ENCODE measurements at regions not wholly inside any gene's neighbourhood (a gene's known extent, or its start where the extent isn't known, plus 50 kb on each side); places are given as distances from the start of the nearest gene placed in this dataset.
A peak's percentile ranks its signal among the peaks of the same experiment; 100 is the strongest.

DNA sequence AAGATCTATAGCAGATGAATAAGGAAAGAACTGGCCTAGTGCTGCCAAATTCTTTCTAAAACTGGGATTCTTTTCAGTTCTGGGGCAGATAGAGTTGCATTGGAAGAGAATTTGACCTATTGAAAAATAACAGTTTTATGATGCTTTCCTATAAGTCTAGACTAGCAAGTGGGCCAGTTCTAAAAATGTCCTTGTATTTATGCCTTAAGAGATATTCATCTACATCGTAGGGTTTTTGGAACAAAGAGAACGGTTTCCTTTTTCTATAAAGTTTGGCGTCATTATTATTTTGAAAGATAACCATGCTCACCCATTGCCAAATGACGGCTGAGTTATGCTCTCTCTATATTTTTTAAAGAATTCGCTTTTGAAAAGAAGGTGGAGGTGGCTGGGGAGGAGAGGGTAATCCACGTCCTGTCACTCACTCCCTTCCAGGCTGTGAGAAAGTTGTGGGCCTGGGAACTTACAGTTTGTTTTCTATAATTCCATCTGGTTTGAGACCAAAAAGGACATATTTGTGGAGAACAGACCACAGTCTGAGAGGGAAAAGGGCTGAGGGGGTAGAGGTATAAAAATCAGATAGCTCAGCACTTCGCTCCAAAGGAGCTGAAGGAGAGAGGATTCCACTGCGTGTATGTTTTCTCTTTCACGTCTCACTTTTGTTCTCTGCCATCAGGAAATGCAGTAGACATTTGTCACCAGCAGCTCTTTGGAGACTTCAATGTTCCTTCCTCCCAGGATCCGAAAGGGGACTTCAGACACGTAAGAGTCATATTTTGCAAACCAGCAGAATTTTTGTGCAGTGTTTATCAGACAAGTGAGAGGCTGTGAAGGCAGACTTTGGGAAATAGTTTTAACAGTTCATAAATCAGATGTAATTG is 281.9 kb upstream of the FN1 start:
- Histone ChIP-seq H3K27ac (ENCODE audit: extremely low read length, insufficient read depth, low read length) (no peak overlapping the region), H3K4me3 (replicated peaks in 1 of 3; ENCODE audit: insufficient read depth in 1 of 3, low read depth in 2 of 3, low read length in 3 of 3) (no peak overlapping the region), H2AFZ (ENCODE audit: low read length) (peak overlapping the region; percentile 58), H3K79me2 (ENCODE audit: insufficient read depth, low read length) (no peaks in the 10 kb centered on the region), H3K9ac (ENCODE audit: insufficient read depth, low read depth, low read length) (no peak overlapping the region), H3K4me2 (ENCODE audit: low read depth, low read length) (no peak overlapping the region), H3K27me3 (ENCODE audit: control insufficient read depth in 1 of 2, insufficient read depth in 2 of 2, low read length in 2 of 2) (no peaks in the 10 kb centered on the region), H3K9me3 (ENCODE audit: low read length) (no peaks in the 10 kb centered on the region), H3K36me3 (replicated peaks in 1 of 2; ENCODE audit: control insufficient read depth in 1 of 2, insufficient read depth in 2 of 2, low read length in 2 of 2) (no peaks in the 10 kb centered on the region), H3K4me1 (ENCODE audit: insufficient read depth, low read length) (peaks cover 26% of the 10 kb centered on the region), H4K20me1 (ENCODE audit: insufficient read depth, low read length) (no peaks in the 10 kb centered on the region)
- ChIA-PET CTCF (ENCODE audit: low intra/inter-chr PET ratio, low total read pairs) (no interaction called here), POLR2A (no interaction called here)
- BruUV-seq (replicated peaks) = no TSS peak
- WGBS (ENCODE audit: low lambda C conversion rate) = 97% methylated on average over 11 of the region's 11 CpGs
- intact Hi-C loops (cut with micrococcal nuclease; ENCODE audit: unreplicated experiment) = no loop called here
- FAIRE-seq = no peak
- in situ Hi-C loops (cut with HindIII; ENCODE audit: extremely low pct_ligation_motif_present, low pct_unique_long_range_greater_than_20kb) = no loop called here
- no peak for TF ChIP-seq ZNF737 (CRISPR knock-in tag; IDR thresholded peaks at IDR 0.05; ENCODE audit: borderline replicate concordance)
- TF ChIP-seq, protein P1, sequence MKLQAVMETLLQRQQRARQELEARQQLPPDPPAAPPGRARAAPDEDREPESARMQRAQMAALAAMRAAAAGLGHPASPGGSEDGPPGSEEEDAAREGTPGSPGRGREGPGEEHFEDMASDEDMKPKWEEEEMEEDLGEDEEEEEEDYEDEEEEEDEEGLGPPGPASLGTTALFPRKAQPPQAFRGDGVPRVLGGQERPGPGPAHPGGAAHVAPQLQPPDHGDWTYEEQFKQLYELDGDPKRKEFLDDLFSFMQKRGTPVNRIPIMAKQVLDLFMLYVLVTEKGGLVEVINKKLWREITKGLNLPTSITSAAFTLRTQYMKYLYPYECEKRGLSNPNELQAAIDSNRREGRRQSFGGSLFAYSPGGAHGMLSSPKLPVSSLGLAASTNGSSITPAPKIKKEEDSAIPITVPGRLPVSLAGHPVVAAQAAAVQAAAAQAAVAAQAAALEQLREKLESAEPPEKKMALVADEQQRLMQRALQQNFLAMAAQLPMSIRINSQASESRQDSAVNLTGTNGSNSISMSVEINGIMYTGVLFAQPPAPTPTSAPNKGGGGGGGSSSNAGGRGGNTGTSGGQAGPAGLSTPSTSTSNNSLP (IDR thresholded peaks at IDR 0.05; ENCODE audit: low read depth, low read length) = no peak
- no peak for TF ChIP-seq TFAP4 (IDR thresholded peaks at IDR 0.05; ENCODE audit: borderline replicate concordance, low read depth)
- ATAC-seq = no peak
- DNase-seq (ENCODE audit: low spot score) = no peak

DNA sequence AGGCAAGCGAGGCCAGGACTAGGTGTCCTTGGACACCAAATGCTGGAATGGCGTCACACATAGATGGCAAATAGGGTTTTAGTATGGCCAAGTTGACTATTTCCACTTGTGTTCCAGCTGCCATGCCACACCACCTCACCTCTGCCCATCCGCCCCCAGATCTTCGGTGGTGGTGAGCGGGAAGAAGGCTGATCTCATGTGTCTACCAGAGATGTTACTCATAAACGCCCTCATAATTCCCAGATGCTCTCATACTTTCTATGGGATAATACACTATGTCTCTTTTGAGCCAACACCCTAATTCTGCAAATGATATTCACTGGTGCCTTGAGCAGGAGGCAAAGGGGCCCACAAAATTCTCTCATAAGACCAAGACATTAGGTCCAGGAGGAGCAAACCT is 281.1 kb upstream of the FN1 start:
- Histone ChIP-seq H3K27me3 (ENCODE audit: control insufficient read depth in 1 of 2, insufficient read depth in 2 of 2, low read length in 2 of 2) (no peaks in the 10 kb centered on the region), H3K4me2 (ENCODE audit: low read depth, low read length) (no peak overlapping the region), H3K9me3 (ENCODE audit: low read length) (no peaks in the 10 kb centered on the region), H3K27ac (ENCODE audit: extremely low read length, insufficient read depth, low read length) (no peak overlapping the region), H4K20me1 (ENCODE audit: insufficient read depth, low read length) (no peaks in the 10 kb centered on the region), H3K4me3 (replicated peaks in 1 of 3; ENCODE audit: insufficient read depth in 1 of 3, low read depth in 2 of 3, low read length in 3 of 3) (no peak overlapping the region), H3K36me3 (replicated peaks in 1 of 2; ENCODE audit: control insufficient read depth in 1 of 2, insufficient read depth in 2 of 2, low read length in 2 of 2) (no peaks in the 10 kb centered on the region), H2AFZ (ENCODE audit: low read length) (no peak overlapping the region), H3K9ac (ENCODE audit: insufficient read depth, low read depth, low read length) (no peak overlapping the region), H3K4me1 (ENCODE audit: insufficient read depth, low read length) (peaks cover 33% of the 10 kb centered on the region), H3K79me2 (ENCODE audit: insufficient read depth, low read length) (no peaks in the 10 kb centered on the region)
- ChIA-PET CTCF (ENCODE audit: low intra/inter-chr PET ratio, low total read pairs) (no interaction called here), POLR2A (no interaction called here)
- FAIRE-seq (no peak), ATAC-seq (no peak), DNase-seq (ENCODE audit: low spot score) (no peak)
- intact Hi-C loops (cut with micrococcal nuclease; ENCODE audit: unreplicated experiment) = no loop called here
- 84% methylated on average over 6 of the region's 6 CpGs for WGBS (ENCODE audit: low lambda C conversion rate)
- BruUV-seq (replicated peaks) = no TSS peak
- in situ Hi-C loops (cut with HindIII; ENCODE audit: extremely low pct_ligation_motif_present, low pct_unique_long_range_greater_than_20kb) = no loop called here
- TF ChIP-seq HOXD1 (CRISPR knock-in tag; IDR thresholded peaks at IDR 0.05) (no peak), NR1H2 (CRISPR knock-in tag; IDR thresholded peaks at IDR 0.05; ENCODE audit: borderline replicate concordance, low read depth) (no peak), ZNF768 (CRISPR knock-in tag; IDR thresholded peaks at IDR 0.05) (no peak), SRSF4 (IDR thresholded peaks at IDR 0.05; ENCODE audit: low read depth, low read length, poor library complexity, severe bottlenecking) (no peak), ZNF251 (CRISPR knock-in tag; IDR thresholded peaks at IDR 0.05) (no peak), LCORL (IDR thresholded peaks at IDR 0.05) (no peak), LCORL (CRISPR knock-in tag; IDR thresholded peaks at IDR 0.05) (no peak), NPAS2 (CRISPR knock-in tag; IDR thresholded peaks at IDR 0.05; ENCODE audit: borderline replicate concordance) (no peak), ZBTB21 (CRISPR knock-in tag; IDR thresholded peaks at IDR 0.05) (no peak), ZNF589 (CRISPR knock-in tag; conservative IDR thresholded peaks at IDR 0.05) (no peak), ZNF556 (CRISPR knock-in tag; IDR thresholded peaks at IDR 0.05; ENCODE audit: borderline replicate concordance) (no peak), ZNF552 (CRISPR knock-in tag; IDR thresholded peaks at IDR 0.05; ENCODE audit: borderline replicate concordance) (no peak), IKZF1 (IDR thresholded peaks at IDR 0.05) (no peak), PPARG (CRISPR knock-in tag; conservative IDR thresholded peaks at IDR 0.05) (no peak), ZNF766 (CRISPR knock-in tag; IDR thresholded peaks at IDR 0.05; ENCODE audit: borderline replicate concordance) (no peak)

All from HepG2 (cell line).